GM12873 (cell line): ENCODE measurements at regions not wholly inside any gene's neighbourhood (a gene's known extent, or its start where the extent isn't known, plus 50 kb on each side); places are given as distances from the start of the nearest gene placed in this dataset.

Experiments
- CTCF ChIP-seq: IDR thresholded peaks from 2 replicates; pipeline ENCODE4 v1.5.1; 2012; ENCODE audit warnings: low read depth, mild to moderate bottlenecking, moderate library complexity, low read length, control low read depth; ENCODE audit not compliant: insufficient read depth; ENCODE audit errors: missing control alignments

GRCh38 chr5:51214746-51215145 lies 168.5 kb upstream of the ISL1 start:
- TF ChIP-seq CTCF = no peak

DNA sequence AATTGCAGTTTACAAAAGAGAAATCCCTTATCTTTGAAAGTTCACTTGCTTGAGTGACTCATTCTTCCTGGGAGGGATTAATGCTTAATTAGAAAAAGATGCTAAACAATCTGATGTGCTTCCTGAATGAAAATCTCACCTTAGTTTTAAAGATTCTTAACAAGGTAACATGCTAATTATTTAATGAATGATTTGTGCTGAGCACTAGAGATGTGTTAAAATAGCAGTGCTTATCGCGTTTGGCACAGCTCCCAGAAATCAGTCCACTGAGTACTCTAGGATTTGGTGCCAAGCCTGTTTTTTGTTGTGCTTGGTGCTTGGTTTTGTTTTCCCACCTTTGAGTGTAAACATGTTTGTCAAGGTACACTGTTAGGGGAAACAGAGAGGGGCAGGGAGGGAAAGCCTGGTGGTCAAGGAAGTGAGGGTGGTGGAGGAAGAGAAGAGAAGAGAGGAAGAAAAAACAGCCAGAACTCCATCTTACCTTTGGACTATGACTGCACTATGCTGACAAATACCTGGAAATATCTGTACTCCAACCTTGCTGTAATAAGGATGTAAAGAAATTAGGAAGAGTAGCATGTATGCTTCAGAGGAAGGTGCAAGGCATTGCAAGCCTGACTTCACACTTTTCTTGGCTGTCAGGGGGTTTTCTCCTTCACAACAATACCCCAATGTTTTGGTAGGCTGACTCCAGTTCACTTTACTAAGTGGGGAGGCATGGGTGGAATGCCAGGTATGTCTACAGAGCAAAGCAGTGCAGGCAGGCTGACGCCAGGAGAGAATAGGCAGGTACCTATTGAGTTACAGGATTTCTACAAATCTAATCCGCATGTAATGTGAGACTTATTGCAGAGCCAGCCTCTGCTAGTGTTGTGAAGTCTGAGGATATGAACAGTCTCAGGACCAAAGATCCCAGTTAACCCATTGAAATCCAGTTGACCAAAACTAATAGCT lies 157.2 kb upstream of the ISL1 start:
- TF ChIP-seq CTCF = no peak

GRCh38 chr5:51227963-51228470 lies 155.2 kb upstream of the ISL1 start:
- TF ChIP-seq CTCF = no peak

DNA sequence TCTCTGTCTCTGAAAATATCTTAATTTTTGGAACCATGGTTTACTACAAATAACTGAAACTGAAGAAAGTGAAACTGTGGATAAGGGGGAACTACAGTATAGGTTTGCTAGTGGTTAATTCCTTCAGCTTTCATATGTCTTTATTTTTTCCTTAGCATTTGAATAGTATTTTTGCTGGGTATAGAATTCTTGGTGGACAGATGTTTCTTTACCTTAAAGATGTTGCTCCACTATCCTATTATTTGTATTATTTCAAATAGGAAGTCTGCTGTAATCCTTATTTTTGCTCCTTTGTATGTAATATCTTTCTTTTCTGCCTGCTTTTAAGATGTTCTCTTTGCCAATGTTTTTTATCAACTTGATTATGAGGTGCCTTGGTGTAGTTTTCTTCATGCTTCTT lies 152.9 kb upstream of the ISL1 start:
- no peak for TF ChIP-seq CTCF

GRCh38 chr5:51242456-51242855 lies 140.8 kb upstream of the ISL1 start:
- TF ChIP-seq CTCF = no peak

DNA sequence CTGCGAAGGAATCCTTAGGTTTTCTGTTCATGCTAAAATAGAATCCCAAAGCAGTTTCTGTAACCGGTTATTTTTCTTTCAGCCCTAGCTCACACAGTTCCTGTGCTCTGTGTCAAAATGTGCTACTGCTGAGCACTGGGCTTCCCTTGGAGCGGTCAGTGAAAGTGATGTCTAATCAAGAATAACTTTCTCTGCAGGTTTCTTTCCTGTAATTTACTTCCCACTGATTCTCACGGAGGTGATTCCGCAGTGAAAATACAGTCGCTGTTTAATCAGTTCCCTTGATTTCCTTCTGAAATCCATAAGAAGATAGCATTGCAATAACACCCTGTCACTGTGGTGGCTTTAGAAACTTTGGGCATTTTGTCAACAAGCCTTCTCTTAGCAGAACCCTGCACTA lies 112.0 kb upstream of the ISL1 start:
- no peak for TF ChIP-seq CTCF

- no peak for TF ChIP-seq CTCF
Observed at GRCh38 chr5:51273021-51273420, 110.2 kb upstream of the ISL1 start.
